Activated naive CD8-positive, alpha-beta T cell (primary cell): ENCODE measurements at regions not wholly inside any gene's neighbourhood (a gene's known extent, or its start where the extent isn't known, plus 50 kb on each side); places are given as distances from the start of the nearest gene placed in this dataset.

Experiments
- H3K27ac Mint-ChIP-seq: one replicate; pipeline ENCODE4 v1.8.0; 2021; ENCODE audit warnings: mixed read lengths
- H3K27me3 Mint-ChIP-seq: one replicate; pipeline ENCODE4 v1.8.0; 2021; ENCODE audit warnings: mixed read lengths
- H3K36me3 Mint-ChIP-seq: one replicate; pipeline ENCODE4 v1.8.0; 2021; ENCODE audit warnings: mixed read lengths
- H3K4me1 Mint-ChIP-seq: one replicate; pipeline ENCODE4 v1.8.0; 2021; ENCODE audit warnings: low read depth, mixed read lengths
- H3K4me3 Mint-ChIP-seq: one replicate; pipeline ENCODE4 v1.8.0; 2021; ENCODE audit warnings: mild to moderate bottlenecking, mixed read lengths
- H3K9me3 Mint-ChIP-seq: one replicate; pipeline ENCODE4 v1.8.0; 2021; ENCODE audit warnings: low read depth, mixed read lengths

GRCh38 chr20:60512443-60512842 is 554.2 kb downstream of the CDH26 start:
- no peaks in the 10 kb centered on the region for H3K36me3 Mint-ChIP-seq
- H3K27ac Mint-ChIP-seq: no peak overlapping the region
- H3K4me3 Mint-ChIP-seq: no peak overlapping the region
- no peaks in the 10 kb centered on the region for H3K9me3 Mint-ChIP-seq
- no peaks in the 10 kb centered on the region for H3K4me1 Mint-ChIP-seq
- peaks cover 10% of the 10 kb centered on the region for H3K27me3 Mint-ChIP-seq

- Mint-ChIP-seq H3K27me3 (peaks cover 12% of the 10 kb centered on the region), H3K4me1 (no peaks in the 10 kb centered on the region), H3K36me3 (no peaks in the 10 kb centered on the region), H3K27ac (no peak overlapping the region), H3K4me3 (no peak overlapping the region), H3K9me3 (no peaks in the 10 kb centered on the region)
These were observed 554.9 kb downstream of the CDH26 start for GRCh38 chr20:60513141-60513540.

- no peaks in the 10 kb centered on the region for H3K36me3 Mint-ChIP-seq
- peaks cover 15% of the 10 kb centered on the region for H3K27me3 Mint-ChIP-seq
- H3K4me3 Mint-ChIP-seq: no peak overlapping the region
- no peak overlapping the region for H3K27ac Mint-ChIP-seq
- H3K4me1 Mint-ChIP-seq: no peaks in the 10 kb centered on the region
- H3K9me3 Mint-ChIP-seq: no peaks in the 10 kb centered on the region
These were observed 558.2 kb downstream of the CDH26 start for GRCh38 chr20:60516442-60516841.

- no peak overlapping the region for H3K27ac Mint-ChIP-seq
- no peak overlapping the region for H3K4me3 Mint-ChIP-seq
- no peaks in the 10 kb centered on the region for H3K4me1 Mint-ChIP-seq
- H3K36me3 Mint-ChIP-seq: no peaks in the 10 kb centered on the region
- no peaks in the 10 kb centered on the region for H3K9me3 Mint-ChIP-seq
- peaks cover 14% of the 10 kb centered on the region for H3K27me3 Mint-ChIP-seq
These were observed 559.8 kb downstream of the CDH26 start for GRCh38 chr20:60518022-60518421.

GRCh38 chr20:60525397-60525796 is 567.2 kb downstream of the CDH26 start:
- Mint-ChIP-seq H3K9me3 (no peaks in the 10 kb centered on the region), H3K4me1 (no peaks in the 10 kb centered on the region), H3K27ac (no peak overlapping the region), H3K4me3 (no peak overlapping the region), H3K36me3 (no peaks in the 10 kb centered on the region), H3K27me3 (peaks cover 11% of the 10 kb centered on the region)

- H3K4me1 Mint-ChIP-seq: no peaks in the 10 kb centered on the region
- no peaks in the 10 kb centered on the region for H3K9me3 Mint-ChIP-seq
- no peak overlapping the region for H3K27ac Mint-ChIP-seq
- H3K36me3 Mint-ChIP-seq: no peaks in the 10 kb centered on the region
- peaks cover 11% of the 10 kb centered on the region for H3K27me3 Mint-ChIP-seq
- H3K4me3 Mint-ChIP-seq: no peak overlapping the region
These were observed 569.4 kb downstream of the CDH26 start for GRCh38 chr20:60527656-60528055.

GRCh38 chr20:60528141-60528540 is 569.9 kb downstream of the CDH26 start:
- H3K4me1 Mint-ChIP-seq: no peaks in the 10 kb centered on the region
- H3K27ac Mint-ChIP-seq: no peak overlapping the region
- no peak overlapping the region for H3K4me3 Mint-ChIP-seq
- H3K36me3 Mint-ChIP-seq: no peaks in the 10 kb centered on the region
- H3K27me3 Mint-ChIP-seq: peaks cover 11% of the 10 kb centered on the region
- no peaks in the 10 kb centered on the region for H3K9me3 Mint-ChIP-seq

- H3K27me3 Mint-ChIP-seq: peaks cover 14% of the 10 kb centered on the region
- no peak overlapping the region for H3K27ac Mint-ChIP-seq
- no peak overlapping the region for H3K4me3 Mint-ChIP-seq
- no peaks in the 10 kb centered on the region for H3K4me1 Mint-ChIP-seq
- H3K9me3 Mint-ChIP-seq: no peaks in the 10 kb centered on the region
- H3K36me3 Mint-ChIP-seq: no peaks in the 10 kb centered on the region
These were observed 570.9 kb downstream of the CDH26 start for GRCh38 chr20:60529149-60529548.

- peaks cover 5% of the 10 kb centered on the region for H3K27me3 Mint-ChIP-seq
- no peak overlapping the region for H3K27ac Mint-ChIP-seq
- H3K9me3 Mint-ChIP-seq: no peaks in the 10 kb centered on the region
- no peak overlapping the region for H3K4me3 Mint-ChIP-seq
- no peaks in the 10 kb centered on the region for H3K4me1 Mint-ChIP-seq
- H3K36me3 Mint-ChIP-seq: no peaks in the 10 kb centered on the region
These were observed 577.0 kb downstream of the CDH26 start for GRCh38 chr20:60535211-60535610.

- no peak overlapping the region for H3K4me3 Mint-ChIP-seq
- no peak overlapping the region for H3K27ac Mint-ChIP-seq
- peaks cover 3% of the 10 kb centered on the region for H3K27me3 Mint-ChIP-seq
- no peaks in the 10 kb centered on the region for H3K4me1 Mint-ChIP-seq
- H3K36me3 Mint-ChIP-seq: no peaks in the 10 kb centered on the region
- no peaks in the 10 kb centered on the region for H3K9me3 Mint-ChIP-seq
These were observed 582.4 kb downstream of the CDH26 start for GRCh38 chr20:60540591-60540990.

GRCh38 chr20:60541991-60542390 is 583.8 kb downstream of the CDH26 start:
- H3K36me3 Mint-ChIP-seq: no peaks in the 10 kb centered on the region
- H3K27ac Mint-ChIP-seq: no peak overlapping the region
- H3K27me3 Mint-ChIP-seq: peaks cover 2% of the 10 kb centered on the region
- H3K4me3 Mint-ChIP-seq: no peak overlapping the region
- no peaks in the 10 kb centered on the region for H3K9me3 Mint-ChIP-seq
- no peaks in the 10 kb centered on the region for H3K4me1 Mint-ChIP-seq

GRCh38 chr20:60543598-60543997 is 585.4 kb downstream of the CDH26 start:
- Mint-ChIP-seq H3K9me3 (no peaks in the 10 kb centered on the region), H3K4me3 (no peak overlapping the region), H3K36me3 (no peaks in the 10 kb centered on the region), H3K4me1 (no peaks in the 10 kb centered on the region), H3K27ac (no peak overlapping the region), H3K27me3 (peaks cover 2% of the 10 kb centered on the region)

- Mint-ChIP-seq H3K36me3 (no peaks in the 10 kb centered on the region), H3K27me3 (peaks cover 5% of the 10 kb centered on the region), H3K9me3 (no peaks in the 10 kb centered on the region), H3K27ac (no peak overlapping the region), H3K4me1 (no peaks in the 10 kb centered on the region), H3K4me3 (no peak overlapping the region)
These were observed 594.9 kb downstream of the CDH26 start for GRCh38 chr20:60553095-60553494.

GRCh38 chr20:60558486-60558885 is 600.3 kb downstream of the CDH26 start:
- H3K27ac Mint-ChIP-seq: no peak overlapping the region
- H3K9me3 Mint-ChIP-seq: no peaks in the 10 kb centered on the region
- no peaks in the 10 kb centered on the region for H3K36me3 Mint-ChIP-seq
- H3K4me1 Mint-ChIP-seq: no peaks in the 10 kb centered on the region
- no peak overlapping the region for H3K4me3 Mint-ChIP-seq
- peaks cover 6% of the 10 kb centered on the region for H3K27me3 Mint-ChIP-seq

- no peaks in the 10 kb centered on the region for H3K4me1 Mint-ChIP-seq
- no peaks in the 10 kb centered on the region for H3K9me3 Mint-ChIP-seq
- H3K27ac Mint-ChIP-seq: no peak overlapping the region
- H3K27me3 Mint-ChIP-seq: peaks cover 6% of the 10 kb centered on the region
- no peaks in the 10 kb centered on the region for H3K36me3 Mint-ChIP-seq
- H3K4me3 Mint-ChIP-seq: no peak overlapping the region
These were observed 601.2 kb downstream of the CDH26 start for GRCh38 chr20:60559462-60559861.

- no peaks in the 10 kb centered on the region for H3K4me1 Mint-ChIP-seq
- no peaks in the 10 kb centered on the region for H3K9me3 Mint-ChIP-seq
- no peak overlapping the region for H3K27ac Mint-ChIP-seq
- H3K36me3 Mint-ChIP-seq: no peaks in the 10 kb centered on the region
- H3K27me3 Mint-ChIP-seq: peaks cover 4% of the 10 kb centered on the region
- H3K4me3 Mint-ChIP-seq: no peak overlapping the region
These were observed 602.8 kb downstream of the CDH26 start for GRCh38 chr20:60561052-60561451.

GRCh38 chr20:60565083-60565482 is 606.9 kb downstream of the CDH26 start:
- H3K27me3 Mint-ChIP-seq: peaks cover 3% of the 10 kb centered on the region
- H3K9me3 Mint-ChIP-seq: no peaks in the 10 kb centered on the region
- H3K4me3 Mint-ChIP-seq: no peak overlapping the region
- no peak overlapping the region for H3K27ac Mint-ChIP-seq
- H3K36me3 Mint-ChIP-seq: no peaks in the 10 kb centered on the region
- H3K4me1 Mint-ChIP-seq: no peaks in the 10 kb centered on the region
